ENCODE measurements at regions not wholly inside any gene's neighbourhood (a gene's known extent, or its start where the extent isn't known, plus 50 kb on each side); places are given as distances from the start of the nearest gene placed in this dataset.

- intact Hi-C loops (cut with micrococcal nuclease), result loop anchor here (10.0 kb wide), 1 partner anchor 307 kb away; no protein-coding TSS in a partner anchor
- Histone ChIP-seq H3K9me3 (ENCODE audit: control insufficient read depth, insufficient read depth, low read length) (no peaks in the 10 kb centered on the region), H3K27me3 (ENCODE audit: control insufficient read depth, insufficient read depth, low read length) (no peaks in the 10 kb centered on the region), H3K27ac (ENCODE audit: low read length) (no peak overlapping the region), H3K4me3 (ENCODE audit: low read length) (no peak overlapping the region), H3K36me3 (ENCODE audit: control insufficient read depth, insufficient read depth, low read length) (no peaks in the 10 kb centered on the region), H3K4me1 (ENCODE audit: control insufficient read depth, insufficient read depth, low read length) (no peaks in the 10 kb centered on the region)
- no peak overlapping the region for H3K4me3 Mint-ChIP-seq
- WGBS (ENCODE audit: insufficient coverage), result 84% methylated on average over 2 of the region's 2 CpGs
- TF ChIP-seq CTCF (IDR thresholded peaks at IDR 0.05), result no peak
- H3K9me3 Mint-ChIP-seq, result no peaks in the 10 kb centered on the region
- H3K36me3 Mint-ChIP-seq, result no peaks in the 10 kb centered on the region
- ATAC-seq, result no peak
- no peak for DNase-seq
- no peak overlapping the region for H3K27ac Mint-ChIP-seq
- no peaks in the 10 kb centered on the region for H3K4me1 Mint-ChIP-seq
- no peaks in the 10 kb centered on the region for H3K27me3 Mint-ChIP-seq (ENCODE audit: low read depth in 2 of 2)
These were observed 170.2 kb upstream of the POU5F2 start for GRCh38 chr5:93911609-93912008.

- Mint-ChIP-seq H3K36me3 (no peaks in the 10 kb centered on the region), H3K27me3 (ENCODE audit: low read depth in 2 of 2) (no peaks in the 10 kb centered on the region), H3K9me3 (no peaks in the 10 kb centered on the region), H3K4me3 (no peak overlapping the region), H3K27ac (no peak overlapping the region), H3K4me1 (no peaks in the 10 kb centered on the region)
- no peaks in the 10 kb centered on the region for H3K4me1 ChIP-seq (ENCODE audit: control insufficient read depth, insufficient read depth, low read length)
- no peak for TF ChIP-seq CTCF (IDR thresholded peaks at IDR 0.05)
- 100% methylated on average over 1 of the region's 1 CpG for WGBS (ENCODE audit: insufficient coverage)
- H3K9me3 ChIP-seq (ENCODE audit: control insufficient read depth, insufficient read depth, low read length), result no peaks in the 10 kb centered on the region
- intact Hi-C loops (cut with micrococcal nuclease), result no loop called here
- H3K36me3 ChIP-seq (ENCODE audit: control insufficient read depth, insufficient read depth, low read length), result no peaks in the 10 kb centered on the region
- DNase-seq (peak in 1 of 2 donors; percentile 15), ATAC-seq (no peak)
- no peaks in the 10 kb centered on the region for H3K27me3 ChIP-seq (ENCODE audit: control insufficient read depth, insufficient read depth, low read length)
- H3K4me3 ChIP-seq (ENCODE audit: low read length), result no peak overlapping the region
- H3K27ac ChIP-seq (ENCODE audit: low read length), result no peak overlapping the region
These were observed 168.0 kb upstream of the POU5F2 start for GRCh38 chr5:93909356-93909755.

GRCh38 chr5:93904917-93905316 is 163.5 kb upstream of the POU5F2 start:
- Mint-ChIP-seq H3K9me3 (no peaks in the 10 kb centered on the region), H3K27me3 (ENCODE audit: low read depth in 2 of 2) (no peaks in the 10 kb centered on the region), H3K36me3 (no peaks in the 10 kb centered on the region), H3K27ac (no peak overlapping the region), H3K4me1 (no peaks in the 10 kb centered on the region), H3K4me3 (no peak overlapping the region)
- Histone ChIP-seq H3K4me1 (ENCODE audit: control insufficient read depth, insufficient read depth, low read length) (no peaks in the 10 kb centered on the region), H3K4me3 (ENCODE audit: low read length) (no peak overlapping the region), H3K27me3 (ENCODE audit: control insufficient read depth, insufficient read depth, low read length) (no peaks in the 10 kb centered on the region), H3K36me3 (ENCODE audit: control insufficient read depth, insufficient read depth, low read length) (no peaks in the 10 kb centered on the region), H3K27ac (ENCODE audit: low read length) (no peak overlapping the region), H3K9me3 (ENCODE audit: control insufficient read depth, insufficient read depth, low read length) (no peaks in the 10 kb centered on the region)
- TF ChIP-seq CTCF (IDR thresholded peaks at IDR 0.05), result no peak
- ATAC-seq, result no peak
- no peak for DNase-seq
- intact Hi-C loops (cut with micrococcal nuclease), result no loop called here
- no CpG with 5 or more reads among the region's 1 CpG for WGBS (ENCODE audit: insufficient coverage)

- no peak for ATAC-seq
- Mint-ChIP-seq H3K36me3 (no peaks in the 10 kb centered on the region), H3K4me3 (no peak overlapping the region), H3K9me3 (no peaks in the 10 kb centered on the region), H3K27me3 (ENCODE audit: low read depth in 2 of 2) (no peaks in the 10 kb centered on the region), H3K27ac (no peak overlapping the region), H3K4me1 (no peaks in the 10 kb centered on the region)
- intact Hi-C loops (cut with micrococcal nuclease), result no loop called here
- WGBS (ENCODE audit: insufficient coverage), result 90% methylated on average over 2 of the region's 2 CpGs
- TF ChIP-seq CTCF (IDR thresholded peaks at IDR 0.05), result no peak
- Histone ChIP-seq H3K9me3 (ENCODE audit: control insufficient read depth, insufficient read depth, low read length) (no peaks in the 10 kb centered on the region), H3K4me1 (ENCODE audit: control insufficient read depth, insufficient read depth, low read length) (no peaks in the 10 kb centered on the region), H3K27ac (ENCODE audit: low read length) (no peak overlapping the region), H3K27me3 (ENCODE audit: control insufficient read depth, insufficient read depth, low read length) (no peaks in the 10 kb centered on the region), H3K36me3 (ENCODE audit: control insufficient read depth, insufficient read depth, low read length) (no peaks in the 10 kb centered on the region), H3K4me3 (ENCODE audit: low read length) (no peak overlapping the region)
- DNase-seq, result no peak
These were observed 160.9 kb upstream of the POU5F2 start for GRCh38 chr5:93902288-93902687.
